ENCODE measurements at regions not wholly inside any gene's neighbourhood (a gene's known extent, or its start where the extent isn't known, plus 50 kb on each side); places are given as distances from the start of the nearest gene placed in this dataset.
A peak's percentile ranks its signal among the peaks of the same experiment; 100 is the strongest.

DNA sequence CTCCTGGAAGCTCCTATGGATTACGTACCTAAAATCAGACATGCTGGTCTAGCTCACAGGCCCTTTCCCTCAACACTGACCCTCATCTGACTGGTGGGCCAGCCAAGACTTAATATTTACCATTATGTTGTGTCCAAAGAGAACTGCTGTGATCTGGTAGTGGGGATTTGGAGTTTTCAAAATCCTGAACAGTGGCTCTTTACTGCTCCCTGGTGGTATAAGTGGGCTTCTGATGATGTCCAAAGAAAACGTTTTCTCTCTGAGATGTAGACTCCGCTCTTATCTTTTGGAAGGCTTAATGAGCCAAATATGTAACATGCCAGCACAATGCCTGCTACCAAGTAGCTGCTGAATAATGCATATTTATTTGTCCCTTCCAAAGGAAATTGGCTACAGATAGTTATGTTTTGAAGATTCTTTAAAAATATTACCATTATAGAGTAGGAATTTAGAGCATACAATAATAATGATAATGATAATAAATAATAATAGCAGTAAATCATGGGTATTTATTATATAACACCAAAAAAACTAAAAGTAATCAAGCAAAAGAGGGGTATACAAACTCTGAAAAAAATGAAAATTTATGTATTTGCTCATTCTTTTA is 406.6 kb upstream of the TNC start:
- TF ChIP-seq, protein P1, sequence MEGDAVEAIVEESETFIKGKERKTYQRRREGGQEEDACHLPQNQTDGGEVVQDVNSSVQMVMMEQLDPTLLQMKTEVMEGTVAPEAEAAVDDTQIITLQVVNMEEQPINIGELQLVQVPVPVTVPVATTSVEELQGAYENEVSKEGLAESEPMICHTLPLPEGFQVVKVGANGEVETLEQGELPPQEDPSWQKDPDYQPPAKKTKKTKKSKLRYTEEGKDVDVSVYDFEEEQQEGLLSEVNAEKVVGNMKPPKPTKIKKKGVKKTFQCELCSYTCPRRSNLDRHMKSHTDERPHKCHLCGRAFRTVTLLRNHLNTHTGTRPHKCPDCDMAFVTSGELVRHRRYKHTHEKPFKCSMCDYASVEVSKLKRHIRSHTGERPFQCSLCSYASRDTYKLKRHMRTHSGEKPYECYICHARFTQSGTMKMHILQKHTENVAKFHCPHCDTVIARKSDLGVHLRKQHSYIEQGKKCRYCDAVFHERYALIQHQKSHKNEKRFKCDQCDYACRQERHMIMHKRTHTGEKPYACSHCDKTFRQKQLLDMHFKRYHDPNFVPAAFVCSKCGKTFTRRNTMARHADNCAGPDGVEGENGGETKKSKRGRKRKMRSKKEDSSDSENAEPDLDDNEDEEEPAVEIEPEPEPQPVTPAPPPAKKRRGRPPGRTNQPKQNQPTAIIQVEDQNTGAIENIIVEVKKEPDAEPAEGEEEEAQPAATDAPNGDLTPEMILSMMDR (conservative IDR thresholded peaks at IDR 0.05 in 1 of 2, IDR thresholded peaks at IDR 0.05 in 1 of 2; ENCODE audit: extremely low read depth in 1 of 2, insufficient read depth in 1 of 2, low read depth in 1 of 2, low read length in 2 of 2): peak; percentile 69 to 80
- TF ChIP-seq EZH2 (IDR thresholded peaks at IDR 0.05; ENCODE audit: borderline replicate concordance, low read length): no peak

All from mammary epithelial cell (primary cell).